H1 (cell line): ENCODE measurements at regions not wholly inside any gene's neighbourhood (a gene's known extent, or its start where the extent isn't known, plus 50 kb on each side); places are given as distances from the start of the nearest gene placed in this dataset.

Experiments
- CTCF ChIA-PET: fragments of 300-600 bp; sonication (Branson Sonifier 250); formaldehyde crosslinking; loops from one replicate; lab custom pipeline; 2021; ENCODE audit not compliant: partially characterized antibody; lab: Charles Lee
- POLR2A ChIA-PET: fragments of 300-600 bp; sonication (Branson Sonifier 250); formaldehyde crosslinking; loops from one replicate; lab custom pipeline; 2021; ENCODE audit warnings: inconsistent platforms; ENCODE audit not compliant: partially characterized antibody; lab: Charles Lee
- DNase-seq, 2 experiments: peaks; one replicate each; pipeline versions ENCODE4 v3.0.0 to v3.0.0-alpha.2; 2010 to 2022; ENCODE audit warnings: low spot score in 2 of 2, low read depth in 1 of 2, mixed read lengths in 1 of 2
- FAIRE-seq: peaks from 2 replicates; lab custom pipeline; 2011; peaks lifted over from hg19 to GRCh38; lab: Jason Lieb, UNC
- H2AFZ ChIP-seq: 2 replicates; pipeline ENCODE4 v1.8.1; 2012; ENCODE audit warnings: low read length, inconsistent platforms
- H2AK5ac ChIP-seq: 2 replicates; pipeline ENCODE4 v1.6.1; 2013; ENCODE audit warnings: low read depth, low read length
- H2BK120ac ChIP-seq: replicated peaks from 2 replicates; pipeline ENCODE3; 2013; ENCODE audit warnings: low read depth, low read length, inconsistent platforms
- H2BK12ac ChIP-seq: 2 replicates; pipeline ENCODE4 v1.6.1; 2013; ENCODE audit warnings: low read depth, low read length
- H2BK15ac ChIP-seq: 2 replicates; pipeline ENCODE4 v1.6.1; 2013; ENCODE audit warnings: low read length
- H2BK20ac ChIP-seq: 2 replicates; pipeline ENCODE4 v1.6.1; 2013; ENCODE audit warnings: low read length
- H2BK5ac ChIP-seq: 2 replicates; pipeline ENCODE4 v1.6.1; 2013; ENCODE audit warnings: low read depth, low read length
- H3K14ac ChIP-seq: 2 replicates; pipeline ENCODE4 v1.6.1; 2013; ENCODE audit warnings: inconsistent platforms; ENCODE audit not compliant: insufficient read length
- H3K18ac ChIP-seq: 2 replicates; pipeline ENCODE4 v1.6.1; 2013; ENCODE audit warnings: low read length; ENCODE audit errors: extremely low read depth
- H3K23ac ChIP-seq: 2 replicates; pipeline ENCODE4 v1.6.1; 2013; ENCODE audit warnings: inconsistent platforms; ENCODE audit not compliant: insufficient read length
- H3K23me2 ChIP-seq: 2 replicates; pipeline ENCODE4 v1.6.1; 2013; ENCODE audit warnings: low read depth, low read length
- H3K27ac ChIP-seq: 2 replicates; pipeline ENCODE4 v1.6.1; 2011; ENCODE audit warnings: low read depth, low read length, inconsistent platforms
- H3K27me3 ChIP-seq, 4 experiments: replicated peaks in 1 of 4; 1 replicate in 1 of 4; 2 replicates in 3 of 4; pipeline versions ENCODE4 v1.6.1 to v1.8.1; 2011 to 2013; ENCODE audit warnings: low read length in 3 of 4, mild to moderate bottlenecking in 3 of 4, inconsistent platforms in 2 of 4, mixed read lengths in 2 of 4, moderate library complexity in 1 of 4; ENCODE audit not compliant: control insufficient read depth in 3 of 4, insufficient read depth in 3 of 4; ENCODE audit errors: extremely low read depth in 1 of 4
- H3K36me3 ChIP-seq, 4 experiments: 2 replicates each; pipeline versions ENCODE4 v1.6.1 to v1.8.1; 2011 to 2013; ENCODE audit warnings: mild to moderate bottlenecking in 4 of 4, low read length in 3 of 4, moderate library complexity in 2 of 4, control low read depth in 1 of 4, inconsistent platforms in 1 of 4; ENCODE audit not compliant: insufficient read depth in 4 of 4, control insufficient read depth in 2 of 4
- H3K4ac ChIP-seq: replicated peaks from 2 replicates; pipeline ENCODE3; 2013; ENCODE audit warnings: low read length, low read depth, mixed read lengths, inconsistent platforms; ENCODE audit not compliant: insufficient read length
- H3K4me1 ChIP-seq, 4 experiments: replicated peaks in 1 of 4; 1 replicate in 1 of 4; 2 replicates in 3 of 4; pipeline versions ENCODE4 v1.6.1 to v1.8.1; 2011 to 2013; ENCODE audit warnings: low read length in 3 of 4, inconsistent platforms in 2 of 4, mixed read lengths in 1 of 4; ENCODE audit not compliant: insufficient read depth in 4 of 4, control insufficient read depth in 3 of 4
- H3K4me2 ChIP-seq, 2 experiments: 2 replicates each; pipeline versions ENCODE4 v1.6.1 to v1.8.1; 2011 to 2013; ENCODE audit warnings: low read depth in 2 of 2, low read length in 2 of 2, control low read depth in 1 of 2, inconsistent platforms in 1 of 2, mild to moderate bottlenecking in 1 of 2; ENCODE audit not compliant: insufficient read depth in 1 of 2
- H3K4me3 ChIP-seq, 4 experiments: fragments of 200-600, 300-600 bp in 1 of 4; sonication (generic), shearing (Covaris generic), sonication (Bioruptor Twin) in 1 of 4; 2 replicates each; pipeline versions ENCODE4 v1.5.1 to v1.8.1; 2011 to 2016; ENCODE audit warnings: low read length in 4 of 4, low read depth in 3 of 4, control low read depth in 2 of 4, inconsistent platforms in 2 of 4, mild to moderate bottlenecking in 2 of 4, mixed read lengths in 1 of 4, moderate library complexity in 1 of 4; ENCODE audit not compliant: insufficient read depth in 2 of 4; ENCODE audit errors: extremely low read depth in 1 of 4
- H3K56ac ChIP-seq: replicated peaks from 2 replicates; pipeline ENCODE3; 2013; ENCODE audit warnings: low read depth, mild to moderate bottlenecking, mixed read lengths, low read length, inconsistent platforms; ENCODE audit not compliant: insufficient read length
- H3K79me1 ChIP-seq: 2 replicates; pipeline ENCODE4 v1.6.1; 2013; ENCODE audit warnings: low read depth, low read length, control low read depth
- H3K79me2 ChIP-seq, 2 experiments: 2 replicates each; pipeline versions ENCODE4 v1.6.1 to v1.8.1; 2012 to 2013; ENCODE audit warnings: low read length in 2 of 2, mild to moderate bottlenecking in 2 of 2, inconsistent platforms in 1 of 2; ENCODE audit not compliant: insufficient read depth in 2 of 2, control insufficient read depth in 1 of 2
- H3K9ac ChIP-seq, 4 experiments: replicated peaks in 1 of 4; 1 replicate in 1 of 4; 2 replicates in 3 of 4; pipeline versions ENCODE4 v1.6.1 to v1.8.1; 2011 to 2013; ENCODE audit warnings: low read depth in 3 of 4, low read length in 3 of 4, control low read depth in 2 of 4, mild to moderate bottlenecking in 2 of 4, moderate library complexity in 2 of 4, inconsistent platforms in 1 of 4; ENCODE audit errors: extremely low read depth in 1 of 4
- H3K9me3 ChIP-seq, 2 experiments: 2 replicates each; pipeline versions ENCODE4 v1.6.1 to v1.8.1; 2012 to 2013; ENCODE audit warnings: mild to moderate bottlenecking in 2 of 2, moderate library complexity in 2 of 2, control low read depth in 1 of 2, inconsistent platforms in 1 of 2, low read depth in 1 of 2, low read length in 1 of 2, mixed read lengths in 1 of 2; ENCODE audit not compliant: insufficient read depth in 2 of 2
- H4K20me1 ChIP-seq, 2 experiments: replicated peaks in 1 of 2; 2 replicates each; pipeline versions ENCODE3 to v1.8.1; 2011 to 2013; ENCODE audit warnings: inconsistent platforms in 2 of 2, low read length in 2 of 2, mild to moderate bottlenecking in 1 of 2; ENCODE audit not compliant: insufficient read depth in 2 of 2, control insufficient read depth in 1 of 2
- H4K5ac ChIP-seq: 2 replicates; pipeline ENCODE4 v1.6.1; 2013; ENCODE audit warnings: low read length, low read depth, mixed read lengths, inconsistent platforms; ENCODE audit not compliant: insufficient read length
- H4K8ac ChIP-seq: 2 replicates; pipeline ENCODE4 v1.8.0; 2013; ENCODE audit warnings: mild to moderate bottlenecking, moderate library complexity, low read length, inconsistent platforms; ENCODE audit not compliant: insufficient read depth; ENCODE audit errors: extremely low read depth
- H4K91ac ChIP-seq: replicated peaks from 2 replicates; pipeline ENCODE3; 2013; ENCODE audit warnings: low read length, mixed read lengths, inconsistent platforms; ENCODE audit not compliant: insufficient read length
- BCL11A ChIP-seq, 2 experiments: IDR thresholded peaks; one replicate each; pipeline ENCODE4 v1.6.1; 2011; ENCODE audit warnings: low read depth in 2 of 2, low read length in 2 of 2, mild to moderate bottlenecking in 2 of 2
- EGR1 ChIP-seq: IDR thresholded peaks from 2 replicates; pipeline ENCODE4 v1.6.1; 2011; ENCODE audit warnings: low read depth, low read length, borderline replicate concordance
- EZH2 ChIP-seq: fragments of 200-600 bp; sonication (generic); IDR thresholded peaks from 2 replicates; pipeline ENCODE4 v1.7.1; 2012; ENCODE audit warnings: low read depth, mild to moderate bottlenecking, moderate library complexity, low read length, inconsistent platforms; ENCODE audit not compliant: severe bottlenecking
- GTF2F1 ChIP-seq: IDR thresholded peaks from 2 replicates; pipeline ENCODE4 v1.6.1; 2012; ENCODE audit warnings: low read depth, low read length, improper control_type of control experiment, borderline replicate concordance
- JUN ChIP-seq: IDR thresholded peaks from 2 replicates; pipeline ENCODE4 v1.6.1; 2011; ENCODE audit warnings: low read depth, mild to moderate bottlenecking, improper control_type of control experiment, low read length
- JUND ChIP-seq: IDR thresholded peaks from 2 replicates; pipeline ENCODE4 v1.6.1; 2011; ENCODE audit warnings: mild to moderate bottlenecking, improper control_type of control experiment, low read length
- MAFK ChIP-seq: IDR thresholded peaks from 2 replicates; pipeline ENCODE4 v1.6.1; 2012; ENCODE audit warnings: low read depth, mild to moderate bottlenecking, improper control_type of control experiment, low read length
- SAP30 ChIP-seq: fragments of 300-600 bp; sonication (generic); IDR thresholded peaks from 2 replicates; pipeline ENCODE4 v1.7.1; 2012; ENCODE audit warnings: low read length, moderate library complexity, mild to moderate bottlenecking, inconsistent platforms; ENCODE audit not compliant: insufficient read depth, insufficient replicate concordance
- SIN3A ChIP-seq, 2 experiments: IDR thresholded peaks in 1 of 2; conservative IDR thresholded peaks in 1 of 2; 2 replicates each; pipeline ENCODE4 v1.6.1; 2011 to 2012; ENCODE audit warnings: low read length in 2 of 2, improper control_type of control experiment in 1 of 2, low read depth in 1 of 2, mild to moderate bottlenecking in 1 of 2
- SUZ12 ChIP-seq: fragments of 200-600 bp; sonication (generic); IDR thresholded peaks from 2 replicates; pipeline ENCODE4 v1.6.1; 2012; ENCODE audit warnings: mild to moderate bottlenecking, inconsistent platforms, low read length, moderate library complexity, mixed read lengths
- TBP ChIP-seq: IDR thresholded peaks from 2 replicates; pipeline ENCODE4 v1.6.1; 2011; ENCODE audit warnings: low read depth, low read length, improper control_type of control experiment
- YY1 ChIP-seq: IDR thresholded peaks from 2 replicates; pipeline ENCODE4 v1.6.1; 2011; ENCODE audit warnings: low read depth, mild to moderate bottlenecking, low read length
- WGBS, 2 experiments: shearing (Covaris generic) in 1 of 2; methylation state at CpG; one replicate each; pipeline versions ENCODE4 v1.1.6 to v1.1.7; 2013 to 2015; ENCODE audit warnings: low lambda C conversion rate in 2 of 2, mixed read lengths in 2 of 2, inconsistent platforms in 1 of 2, low coverage in 1 of 2, missing lambda C conversion rate in 1 of 2; ENCODE audit not compliant: insufficient replicate concordance in 2 of 2, insufficient coverage in 1 of 2, insufficient read length in 1 of 2; ENCODE audit errors: extremely low coverage in 1 of 2, missing lambda C conversion rate in 1 of 2; 5-methylcytosine and 5-hydroxymethylcytosine counted together

GRCh38 chr6:142665393-142665792 is 279.6 kb downstream of the HIVEP2 start:
- no peak for TF ChIP-seq JUN
- TF ChIP-seq MAFK = no peak
- TF ChIP-seq EGR1 = no peak
- TF ChIP-seq EZH2 = no peak
- TF ChIP-seq YY1 = no peak
- TF ChIP-seq JUND = no peak
- TF ChIP-seq TBP = no peak
- TF ChIP-seq BCL11A (IDR thresholded peaks at IDR 0.05; ENCODE audit: low read depth in 2 of 2, low read length in 2 of 2) = no peak
- TF ChIP-seq SIN3A (conservative IDR thresholded peaks at IDR 0.05 in 1 of 2, IDR thresholded peaks at IDR 0.05 in 1 of 2; ENCODE audit: low read depth in 1 of 2, low read length in 2 of 2) = no peak
- TF ChIP-seq GTF2F1 = no peak
- TF ChIP-seq SAP30 = no peak
- no peak for TF ChIP-seq SUZ12
- H3K14ac ChIP-seq = no peak overlapping the region
- no peak for DNase-seq

More at GRCh38 chr6:142665393-142665792, 279.6 kb downstream of the HIVEP2 start:
- no peak for FAIRE-seq
- Histone ChIP-seq H4K8ac (no peak overlapping the region), H3K79me2 (no peaks in the 10 kb centered on the region), H3K56ac (no peak overlapping the region), H3K27me3 (no peaks in the 10 kb centered on the region), H2AK5ac (no peak overlapping the region), H2AFZ (0 out of 2 replicates have a peak overlapping the region, but pooled peaks have one; percentile 21), H2BK15ac (no peak overlapping the region), H3K9ac (no peak overlapping the region), H2BK5ac (no peak overlapping the region), H3K27ac (no peak overlapping the region), H4K91ac (no peak overlapping the region), H4K5ac (no peak overlapping the region), H4K20me1 (no peaks in the 10 kb centered on the region), H3K9me3 (peaks cover 8 to 14% of the 10 kb centered on the region in 2 experiments; a peak in 3 of 4 replicates), H3K4me3 (no peak overlapping the region), H3K23me2 (no peaks in the 10 kb centered on the region), H3K36me3 (0 out of 8 replicates have a peak, but pooled peaks cover 0 to 2% (median 0%) of the 10 kb centered on the region in 4 experiments), H2BK120ac (no peak overlapping the region), H3K4me2 (no peak overlapping the region), H3K4ac (no peak overlapping the region), H3K18ac (no peak overlapping the region), H3K79me1 (no peaks in the 10 kb centered on the region), H3K23ac (no peak overlapping the region), H2BK12ac (no peak overlapping the region), H3K4me1 (no peaks in the 10 kb centered on the region), H2BK20ac (no peak overlapping the region; the same call in 1 of the 2 replicates)
- ChIA-PET CTCF (no interaction called here), POLR2A (no interaction called here)
- 63% methylated on average over 2 of the region's 2 CpGs; no CpG with 5 or more reads in 1 of the 2 experiments for WGBS, 2 experiments
